Epithelial cell of esophagus (primary cell): ENCODE measurements at regions not wholly inside any gene's neighbourhood (a gene's known extent, or its start where the extent isn't known, plus 50 kb on each side); places are given as distances from the start of the nearest gene placed in this dataset.

ENCODE experiments used
- DNase-seq: peaks from one replicate; pipeline ENCODE4 v3.0.0; 2010; ENCODE audit warnings: low read depth
- H3K4me3 ChIP-seq: 2 replicates; pipeline ENCODE4 v1.5.1; 2011; ENCODE audit warnings: mild to moderate bottlenecking, low read length, control low read depth
- CTCF ChIP-seq: IDR thresholded peaks from 2 replicates; pipeline ENCODE4 v1.5.1; 2011; ENCODE audit warnings: low read depth, mild to moderate bottlenecking, low read length, control low read depth, inconsistent platforms; ENCODE audit not compliant: insufficient read depth; ENCODE audit errors: missing control alignments

DNA sequence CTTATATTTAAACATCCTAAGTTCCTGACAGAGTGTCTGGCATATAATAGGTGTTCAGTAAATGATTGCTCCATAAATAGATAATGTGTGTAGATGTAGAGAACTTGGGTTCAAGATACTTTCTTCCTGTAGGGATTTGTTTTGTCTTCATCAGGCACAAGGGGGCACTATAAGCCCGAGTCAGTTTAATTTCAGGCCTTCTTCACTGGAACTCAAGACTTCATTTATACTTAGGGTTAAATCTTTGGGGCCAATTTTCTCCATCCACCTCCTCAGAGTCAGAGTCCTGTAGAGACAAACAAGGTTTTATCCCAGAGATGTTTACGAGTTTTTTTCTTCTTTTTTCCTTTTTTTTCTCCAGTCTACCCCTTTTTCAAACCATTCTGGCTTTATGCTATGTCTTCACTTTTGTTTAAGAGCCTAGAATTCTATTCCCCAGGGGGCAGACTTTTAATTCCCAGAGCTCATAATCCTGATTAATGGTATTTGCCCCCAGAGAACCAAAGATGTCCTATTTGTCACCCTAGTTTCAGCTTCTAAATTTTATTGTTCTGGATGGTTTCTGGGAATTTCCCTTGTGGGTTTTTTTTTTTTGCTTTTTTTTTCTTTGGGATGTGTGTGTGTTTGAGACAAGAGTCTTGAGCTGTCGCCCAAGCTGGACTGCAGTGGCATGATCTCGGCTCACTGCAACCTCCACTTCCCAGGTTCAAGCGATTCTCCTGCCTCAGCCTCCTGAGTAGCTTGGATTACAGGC lies 88.4 kb downstream of the HFE start:
- H3K4me3 ChIP-seq, result no peak overlapping the region
- peak; percentile 72 for TF ChIP-seq CTCF
- peak; percentile 82 for DNase-seq

GRCh38 chr6:26179675-26180074 lies 92.4 kb downstream of the HFE start:
- no peak overlapping the region for H3K4me3 ChIP-seq

GRCh38 chr6:26180346-26180745 lies 93.1 kb downstream of the HFE start:
- H3K4me3 ChIP-seq, result no peak overlapping the region
- no peak for DNase-seq
- no peak for TF ChIP-seq CTCF

More at GRCh38 chr6:26179675-26180074, 92.4 kb downstream of the HFE start:
- no peak for TF ChIP-seq CTCF
- no peak for DNase-seq

- DNase-seq, result no peak
- no peak for TF ChIP-seq CTCF
- H3K4me3 ChIP-seq, result peak overlapping the region; percentile 57
Observed at GRCh38 chr6:26183237-26183580, 96.0 kb downstream of the HFE start.

DNA sequence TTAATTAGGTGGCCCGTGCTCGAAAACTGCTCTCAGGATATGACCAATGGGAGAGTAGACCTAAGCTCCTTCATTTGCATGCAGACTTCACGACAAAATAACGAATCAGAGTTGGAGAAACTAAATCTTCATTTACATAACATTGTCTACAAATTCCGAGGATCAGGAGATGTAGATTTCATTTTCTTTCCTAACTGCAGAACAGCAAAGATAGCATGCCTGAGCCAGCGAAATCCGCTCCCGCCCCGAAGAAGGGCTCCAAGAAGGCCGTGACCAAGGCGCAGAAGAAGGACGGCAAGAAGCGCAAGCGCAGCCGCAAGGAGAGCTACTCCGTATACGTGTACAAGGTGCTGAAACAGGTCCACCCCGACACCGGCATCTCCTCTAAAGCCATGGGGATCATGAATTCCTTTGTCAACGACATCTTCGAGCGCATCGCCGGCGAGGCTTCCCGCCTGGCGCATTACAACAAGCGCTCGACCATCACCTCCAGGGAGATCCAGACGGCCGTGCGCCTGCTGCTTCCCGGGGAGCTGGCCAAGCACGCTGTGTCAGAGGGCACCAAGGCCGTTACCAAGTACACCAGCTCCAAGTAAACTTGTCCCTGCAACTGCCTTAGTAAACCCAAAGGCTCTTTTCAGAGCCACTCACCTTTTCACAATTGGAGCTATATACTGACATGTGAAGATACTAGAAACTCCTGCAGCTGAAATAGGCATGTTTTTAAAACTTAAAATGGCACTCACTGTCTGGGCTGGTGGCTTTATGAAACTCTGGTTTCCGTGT lies 96.5 kb downstream of the HFE start:
- DNase-seq, result peak; percentile 90
- peak overlapping the region; percentile 57 for H3K4me3 ChIP-seq
- no peak for TF ChIP-seq CTCF

DNA sequence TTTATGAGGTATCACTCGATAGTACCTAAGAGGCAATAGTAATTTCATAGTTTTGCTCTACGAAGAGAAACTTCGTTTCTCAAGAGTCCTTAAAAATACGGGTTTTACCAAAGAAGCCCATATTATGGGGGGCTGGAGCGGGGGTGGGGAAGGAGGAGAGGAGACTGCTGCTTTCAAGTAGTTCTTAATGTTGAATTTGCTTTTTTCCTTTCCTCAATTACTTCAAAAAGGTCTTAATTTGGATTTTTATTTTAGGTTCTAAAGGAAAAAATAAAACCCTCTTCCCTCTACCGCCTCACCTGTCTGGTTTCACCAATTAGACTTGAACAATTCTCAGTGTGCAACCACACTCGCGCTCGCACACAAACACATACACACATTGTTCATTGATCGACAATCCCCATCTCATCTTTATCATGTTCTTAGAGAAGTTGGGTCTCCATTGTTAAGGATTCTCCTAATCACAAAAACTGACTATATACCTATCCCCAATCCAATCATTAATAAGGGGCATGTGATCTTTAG lies 97.2 kb downstream of the HFE start:
- no peak for DNase-seq
- no peak for TF ChIP-seq CTCF
- H3K4me3 ChIP-seq, result peak overlapping the region; percentile 57
